ELR (cell line): ENCODE measurements at regions not wholly inside any gene's neighbourhood (a gene's known extent, or its start where the extent isn't known, plus 50 kb on each side); places are given as distances from the start of the nearest gene placed in this dataset.
"Not testable (repeated sequence)": the region's sequence is repeated elsewhere in the genome, so short reads cannot be mapped to it uniquely, and the experiment has no call there.

Experiments used
- DNase-seq: peaks from one replicate; pipeline ENCODE4 v3.0.0-alpha.2; 2015; ENCODE audit warnings: low read depth

DNA sequence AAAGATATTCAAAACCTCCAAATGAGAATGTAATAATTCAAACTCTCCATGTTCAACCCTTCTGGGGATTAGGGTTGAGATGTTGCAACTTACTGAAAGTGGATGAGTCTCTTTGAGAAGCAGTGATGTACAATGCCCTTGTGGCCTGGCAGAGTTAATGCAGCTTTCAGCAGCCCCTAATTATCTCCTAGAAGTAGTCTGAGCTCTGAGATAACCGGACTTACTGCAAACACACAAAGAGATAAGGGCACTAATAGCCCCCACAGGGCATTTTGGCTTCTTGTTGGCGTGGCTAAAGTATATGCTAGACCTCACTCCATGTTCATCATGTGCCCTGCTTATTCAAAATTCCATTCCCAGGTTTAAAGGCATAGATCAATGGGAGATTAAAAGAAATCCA is 404.7 kb downstream of the NEBL start:
- DNase-seq, result no peak

DNA sequence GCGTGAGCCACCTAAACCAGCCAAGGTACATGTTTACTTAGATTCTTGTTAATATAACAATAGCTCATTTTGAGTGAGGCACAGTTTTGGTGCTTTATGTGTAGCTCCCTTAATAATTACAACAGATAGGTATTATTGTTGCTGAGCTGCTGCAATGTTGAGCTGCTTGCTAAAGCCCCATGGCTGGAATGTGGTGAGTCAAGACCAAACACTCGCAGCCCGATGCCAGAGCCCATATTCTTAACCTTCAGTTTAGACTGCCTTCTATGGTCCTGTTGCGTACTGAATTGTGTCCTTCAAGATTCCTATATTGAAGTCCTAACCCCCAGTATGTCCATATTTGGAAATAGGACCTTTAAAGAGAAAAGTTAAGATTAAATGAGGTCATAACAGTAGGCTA is 407.1 kb downstream of the NEBL start:
- DNase-seq, result no peak

DNA sequence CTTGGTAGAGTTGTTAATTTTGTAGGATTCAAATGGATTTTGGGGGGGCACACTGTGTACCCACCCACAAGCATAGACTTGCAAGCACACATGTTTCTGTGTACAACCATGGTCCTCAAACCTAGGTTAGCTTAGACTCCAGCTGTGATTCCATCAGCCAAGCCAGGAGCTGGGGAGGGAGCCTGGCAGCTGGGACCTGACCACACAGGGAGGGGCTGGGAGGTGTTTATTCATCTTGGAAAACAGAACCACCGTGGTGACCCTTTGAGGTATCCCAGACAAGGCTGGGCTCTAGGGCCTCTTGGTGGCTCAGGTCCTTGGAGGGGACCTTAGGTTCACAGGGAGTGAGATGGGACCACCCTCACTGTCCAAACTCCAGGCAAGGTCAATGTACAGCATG is 410.3 kb downstream of the NEBL start:
- no peak for DNase-seq

DNA sequence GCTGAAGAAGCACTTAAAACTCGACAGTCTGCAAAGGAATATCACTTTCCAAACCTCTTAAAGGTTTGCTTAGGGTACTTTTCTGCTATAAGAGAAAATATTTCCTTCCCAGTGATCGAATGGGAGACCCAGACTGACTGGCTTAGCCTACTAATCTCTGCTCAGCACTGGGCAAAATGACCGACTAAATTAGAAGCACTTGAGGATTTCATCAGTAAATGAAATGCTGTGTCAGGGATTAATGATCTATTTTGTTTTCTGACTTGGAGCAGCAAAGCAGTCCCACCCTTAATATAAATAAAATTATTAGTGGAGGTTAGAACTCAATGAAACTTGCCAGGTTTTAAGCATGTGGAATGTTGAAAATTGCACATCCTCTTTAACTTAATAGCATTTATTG is 411.6 kb downstream of the NEBL start:
- no peak for DNase-seq

DNA sequence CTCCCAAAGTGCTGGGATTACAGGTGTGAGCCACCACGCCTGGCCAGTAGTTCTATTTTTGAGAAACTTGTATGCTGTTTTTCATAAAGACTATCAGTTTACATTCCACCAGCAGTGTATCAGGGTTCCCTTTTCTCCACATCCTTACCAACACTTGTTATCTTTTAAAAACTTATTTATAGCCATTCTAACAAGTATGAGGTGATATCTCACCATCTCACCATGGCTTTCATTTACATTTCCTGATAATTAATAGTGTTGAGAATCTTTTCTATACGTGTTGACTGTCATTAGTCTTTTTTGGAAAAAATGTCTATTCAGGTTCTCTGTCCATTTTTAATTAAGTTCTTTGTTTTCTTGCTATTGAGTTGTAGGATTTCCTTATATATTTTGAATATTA is 416.1 kb downstream of the NEBL start:
- no peak for DNase-seq

DNA sequence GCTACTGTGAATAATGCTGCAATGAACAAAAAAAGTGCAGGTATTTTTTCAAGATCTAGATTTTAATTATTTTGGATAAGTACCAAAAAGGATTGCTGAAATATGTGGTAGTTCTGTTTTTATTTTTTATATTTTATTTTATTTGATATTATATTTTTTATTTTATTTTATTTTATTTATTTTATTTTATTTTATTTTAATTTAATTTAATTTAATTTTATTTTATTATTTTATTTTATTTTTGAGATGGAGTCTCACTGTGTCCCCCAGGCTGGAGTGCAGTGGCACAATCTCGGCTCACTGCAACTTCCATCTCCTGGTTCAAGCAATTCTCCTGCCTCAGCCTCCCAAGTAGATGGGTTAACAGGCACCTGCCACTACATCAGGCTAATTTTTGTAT is 416.5 kb downstream of the NEBL start:
- not testable (repeated sequence) for DNase-seq

DNA sequence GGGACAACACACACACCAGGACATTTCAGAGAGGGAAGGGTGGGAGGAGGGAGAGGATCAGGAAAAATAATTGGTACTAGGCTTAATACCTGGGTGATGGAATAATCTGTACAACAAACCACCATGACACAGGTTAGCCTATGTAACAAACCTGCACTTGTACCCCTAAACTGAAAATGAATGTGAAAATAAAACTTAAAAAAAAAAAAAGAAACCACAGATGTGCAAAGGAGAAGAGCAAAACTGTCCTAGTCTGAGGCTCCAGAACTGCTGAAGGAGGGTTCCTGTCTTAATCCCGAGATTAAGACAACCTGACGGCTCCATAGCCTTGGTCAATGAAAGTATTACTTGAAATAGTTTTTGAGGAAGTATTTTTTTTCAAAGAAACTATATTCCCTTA is 423.0 kb downstream of the NEBL start:
- no peak for DNase-seq

DNA sequence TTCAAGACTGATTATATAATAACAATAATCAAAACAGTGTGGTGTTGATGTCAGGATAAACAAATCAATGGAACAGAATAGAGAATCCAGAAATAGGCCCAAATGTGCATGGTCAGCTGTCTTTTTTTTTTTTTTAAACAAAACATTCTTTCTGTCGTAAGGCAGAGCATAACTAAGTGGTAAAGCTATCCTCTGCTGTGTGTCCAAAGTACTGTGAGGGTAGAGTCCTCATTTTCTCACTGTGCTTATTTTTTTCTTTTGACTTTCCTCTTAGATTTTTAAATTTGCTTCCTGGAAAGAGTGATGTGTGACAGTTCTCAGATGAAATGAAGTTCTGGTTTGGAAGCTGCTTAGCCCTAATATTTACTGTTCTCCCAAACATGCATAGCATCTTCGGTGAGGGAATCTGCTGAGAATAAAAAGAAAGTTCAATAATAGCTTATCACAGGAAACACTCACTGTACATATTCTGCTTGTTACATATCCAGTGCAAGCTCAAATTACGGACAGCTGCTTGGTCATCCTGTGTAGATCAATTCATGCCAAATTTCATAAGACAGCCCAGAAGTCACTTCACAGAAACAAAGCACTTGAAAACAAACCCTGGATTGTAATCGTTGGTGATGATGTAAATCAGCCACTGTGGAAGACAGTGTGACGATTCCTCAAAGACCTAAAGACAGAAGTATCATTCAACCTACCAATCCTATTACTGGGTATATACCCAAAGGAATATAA is 423.9 kb downstream of the NEBL start:
- no peak for DNase-seq

DNA sequence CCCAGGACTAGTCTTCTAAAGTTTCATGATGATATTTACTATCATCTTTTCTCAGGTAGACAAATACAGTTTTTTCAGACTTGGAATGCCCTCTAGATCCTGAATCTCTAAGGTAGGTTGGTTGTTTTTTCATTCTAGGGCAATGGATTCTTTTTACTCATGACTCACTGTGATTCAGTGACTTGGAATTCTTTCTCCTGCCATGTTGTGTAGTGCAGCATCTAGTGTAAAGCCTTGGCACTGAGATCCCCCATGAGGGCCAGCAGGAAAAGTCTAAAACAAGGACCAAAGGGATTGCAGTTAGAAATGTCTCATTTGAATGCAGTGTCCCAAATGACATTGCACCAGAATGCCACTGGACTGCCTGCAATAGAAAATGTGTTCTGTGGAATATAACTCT is 430.4 kb downstream of the NEBL start:
- peak; percentile 0 for DNase-seq

DNA sequence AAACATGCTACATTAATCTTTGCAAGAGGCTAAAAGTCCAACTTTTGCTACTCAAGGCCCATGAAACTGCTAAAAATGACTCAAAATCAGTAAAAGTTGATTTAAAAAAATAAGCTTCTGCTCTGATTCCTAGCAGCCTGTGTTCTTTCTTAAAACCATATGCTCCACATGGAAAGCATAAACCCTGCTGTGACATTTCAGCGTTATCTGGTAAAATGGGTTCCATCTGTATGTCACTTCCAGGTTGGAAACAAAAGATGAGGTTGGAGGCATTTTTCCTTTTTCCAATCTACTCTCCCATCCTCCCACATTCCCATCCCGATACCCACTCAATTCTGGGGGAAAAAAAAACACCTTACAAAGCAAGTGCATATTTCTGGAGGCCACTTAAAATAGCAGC is 439.5 kb downstream of the NEBL start:
- no peak for DNase-seq

DNA sequence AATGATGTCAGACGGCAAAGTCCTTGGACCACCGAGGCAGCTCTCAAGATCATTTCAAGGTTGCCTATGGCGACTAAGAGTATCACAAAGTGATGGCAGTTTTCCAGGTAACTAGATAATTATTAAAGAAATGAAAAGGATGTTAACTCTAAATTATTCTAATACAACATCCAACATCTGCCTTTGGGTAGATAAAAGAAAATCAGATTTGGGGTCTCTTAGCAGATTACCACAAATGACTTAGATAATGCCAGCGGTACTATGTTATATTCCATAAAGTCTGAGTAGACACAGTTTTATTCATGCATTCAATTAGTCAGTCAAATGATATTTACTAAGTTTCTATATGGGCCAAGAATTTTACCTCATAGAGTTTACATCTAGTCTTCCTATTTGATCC is 441.3 kb downstream of the NEBL start:
- no peak for DNase-seq

DNA sequence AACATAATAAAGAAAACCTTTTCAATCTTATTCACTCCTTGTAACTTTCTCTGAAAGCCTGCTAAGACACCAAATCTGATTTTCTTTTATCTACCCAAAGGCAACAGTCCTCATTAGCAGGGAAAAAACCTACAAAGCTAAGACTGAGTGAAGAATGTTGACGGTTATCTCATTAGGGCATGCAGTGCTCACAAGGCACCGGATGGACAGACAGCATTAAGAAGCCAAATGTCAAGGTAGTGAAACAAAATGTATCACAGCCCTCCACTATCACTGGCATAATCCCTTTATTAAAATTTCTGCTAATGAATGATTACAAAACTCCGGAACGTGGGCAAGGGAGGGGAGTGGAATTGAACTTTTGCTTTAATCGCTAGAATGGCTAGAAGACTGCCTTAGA is 442.8 kb downstream of the NEBL start:
- DNase-seq, result no peak

DNA sequence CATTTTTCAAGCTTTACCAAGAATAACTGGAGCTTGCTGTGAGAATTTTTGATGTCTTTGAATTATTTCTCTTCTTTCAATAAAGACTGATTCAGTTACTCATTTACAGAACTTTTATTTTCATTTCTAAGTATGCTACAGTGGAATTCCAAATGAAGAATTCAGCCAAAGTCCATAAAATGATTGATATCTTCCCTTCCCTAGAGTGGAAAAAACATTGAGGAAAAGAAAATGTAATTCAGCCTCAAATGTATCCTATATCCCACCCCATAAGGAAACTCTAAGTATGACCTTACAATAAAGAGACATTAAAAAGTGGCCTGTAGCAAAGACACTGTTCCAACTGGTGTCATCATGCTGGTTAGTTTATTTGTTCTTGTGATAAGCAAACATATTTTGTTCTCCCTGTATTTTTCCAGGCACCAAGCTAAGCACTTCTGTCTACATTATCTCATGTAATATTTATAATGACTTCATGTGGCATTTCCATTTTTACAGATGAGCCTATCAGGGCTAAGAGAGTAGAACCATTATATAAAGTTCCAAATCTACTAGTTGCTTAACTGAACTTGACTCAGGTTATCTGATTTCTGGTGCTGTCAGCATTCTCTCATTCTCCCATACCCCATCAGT is 450.4 kb downstream of the NEBL start:
- no peak for DNase-seq

DNA sequence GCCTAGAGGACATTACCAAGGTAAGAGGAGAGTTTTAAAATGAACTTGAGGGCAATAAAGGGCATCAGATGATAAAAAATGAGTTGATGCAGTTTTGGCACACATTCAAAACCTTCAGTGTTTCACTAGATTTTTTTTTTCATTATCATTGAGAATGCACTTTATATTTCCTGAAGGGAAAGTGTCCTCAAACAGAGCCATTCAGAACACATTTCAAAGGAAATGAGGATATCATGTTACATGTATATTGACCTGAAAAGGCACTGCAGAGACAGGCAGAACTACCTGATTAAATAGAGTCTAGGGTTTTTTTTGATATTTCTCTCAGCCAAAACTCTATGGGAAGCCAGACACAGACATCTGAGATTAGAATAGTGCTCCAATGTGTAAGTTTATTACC is 454.0 kb downstream of the NEBL start:
- no peak for DNase-seq

DNA sequence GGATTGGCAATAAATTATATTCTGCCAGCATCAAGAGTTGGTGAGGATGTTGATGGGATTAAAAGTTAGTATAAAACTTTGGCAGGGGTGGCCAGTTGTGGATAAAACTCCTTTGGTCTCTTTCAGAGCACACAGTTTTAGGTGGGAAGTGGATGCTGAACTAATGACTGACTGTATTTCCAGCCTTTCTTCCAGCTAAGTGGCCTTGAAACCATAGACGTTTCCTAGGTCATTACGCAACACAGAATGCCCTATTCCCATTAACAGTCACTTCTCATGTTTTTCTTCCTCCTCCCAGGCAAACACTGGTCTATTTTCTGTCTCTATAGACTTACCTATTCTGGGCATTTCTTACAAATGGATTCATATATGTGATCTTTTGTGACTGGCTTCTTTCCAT is 467.4 kb downstream of the NEBL start:
- DNase-seq, result no peak

DNA sequence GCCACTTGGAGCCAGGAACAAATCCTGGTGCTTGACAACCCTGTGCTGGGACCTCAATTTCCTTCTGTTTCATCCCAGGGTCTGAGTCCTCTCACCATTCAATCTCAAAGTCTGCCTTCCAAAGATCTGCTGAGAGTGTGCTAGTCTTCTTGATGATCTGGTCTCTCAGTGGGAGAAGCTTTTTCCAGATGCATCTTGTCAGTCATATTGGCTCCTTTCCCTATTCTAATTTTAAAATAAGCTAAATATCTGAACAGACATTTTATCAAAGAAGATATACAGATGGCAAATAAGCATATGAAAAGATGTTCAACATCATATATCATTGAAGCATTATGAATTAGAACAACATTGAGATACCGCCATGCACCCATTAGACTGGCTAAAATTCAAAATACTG is 469.3 kb downstream of the NEBL start:
- no peak for DNase-seq

DNA sequence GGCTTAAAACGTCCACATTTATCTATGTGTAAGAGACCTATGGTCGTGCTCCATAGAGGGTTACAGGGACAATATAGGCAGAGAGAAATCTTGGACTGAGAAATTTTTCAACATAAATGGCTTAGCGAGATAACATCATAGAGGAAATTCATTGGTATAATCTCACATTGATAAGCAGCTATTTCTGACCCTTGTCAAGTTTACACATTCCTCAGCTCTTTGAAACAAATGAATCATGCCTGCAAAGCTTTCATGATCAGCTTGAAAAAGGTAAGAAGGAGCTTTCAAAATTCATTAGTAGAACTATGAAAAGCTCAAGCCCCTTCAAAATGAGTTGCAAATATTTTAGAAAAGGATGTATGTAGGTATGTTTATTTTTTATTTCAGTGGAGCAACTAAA is 478.8 kb downstream of the NEBL start:
- DNase-seq, result no peak

DNA sequence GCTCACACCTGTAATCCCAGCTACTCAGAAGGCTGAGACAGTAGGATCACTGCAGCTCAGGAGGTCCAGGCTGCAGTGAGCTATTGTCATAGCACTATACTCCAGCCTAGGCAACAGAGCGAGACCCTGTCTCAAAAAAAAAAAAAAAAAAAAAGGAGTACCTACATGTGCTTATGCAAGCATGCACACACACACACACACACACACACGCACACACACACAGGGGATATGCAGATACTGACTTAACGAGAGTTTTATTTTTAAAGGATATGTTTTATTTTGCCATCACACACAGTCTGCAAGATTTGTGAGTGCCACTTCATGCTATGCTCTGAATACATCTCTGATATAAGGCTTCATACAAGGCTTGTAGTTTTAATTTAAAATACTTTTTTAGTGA is 479.3 kb downstream of the NEBL start:
- DNase-seq, result no peak

DNA sequence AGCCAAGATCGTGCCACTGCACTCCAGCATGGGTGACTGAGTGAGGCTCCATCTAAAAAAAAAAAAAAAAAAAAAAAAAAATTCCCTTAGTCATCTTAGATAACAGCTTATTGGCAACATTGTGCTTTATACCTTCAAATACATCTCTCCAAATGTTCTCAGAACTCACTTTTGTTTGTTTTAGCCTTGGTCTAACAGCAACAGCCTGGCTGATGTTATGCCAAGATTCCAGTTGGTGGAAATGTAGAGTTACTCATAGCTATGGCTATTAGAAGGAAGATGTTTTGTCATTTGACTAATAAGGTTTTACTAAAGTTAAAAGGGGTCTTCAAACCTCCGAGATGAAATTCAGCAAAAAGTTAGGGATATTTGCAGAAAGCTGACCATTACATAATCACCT is 481.4 kb downstream of the NEBL start:
- DNase-seq, result no peak

DNA sequence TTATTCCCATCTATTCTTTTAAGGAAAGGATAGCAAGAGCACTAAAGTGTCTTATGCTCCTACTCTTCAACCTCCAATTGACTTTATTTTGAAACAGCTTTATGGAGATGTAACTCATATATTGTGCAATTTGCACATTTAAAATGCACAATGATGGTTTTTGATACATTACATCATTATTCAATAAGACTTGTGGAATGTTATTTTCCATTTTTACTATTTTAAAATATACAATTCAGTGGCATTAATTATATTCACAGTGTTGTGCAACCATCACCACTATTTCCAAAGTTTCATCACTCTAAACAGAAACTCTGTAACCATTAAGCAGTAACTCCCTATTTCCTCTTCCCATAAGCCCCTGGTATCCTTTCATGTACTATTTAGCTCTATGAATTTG is 489.8 kb downstream of the NEBL start:
- DNase-seq, result no peak

DNA sequence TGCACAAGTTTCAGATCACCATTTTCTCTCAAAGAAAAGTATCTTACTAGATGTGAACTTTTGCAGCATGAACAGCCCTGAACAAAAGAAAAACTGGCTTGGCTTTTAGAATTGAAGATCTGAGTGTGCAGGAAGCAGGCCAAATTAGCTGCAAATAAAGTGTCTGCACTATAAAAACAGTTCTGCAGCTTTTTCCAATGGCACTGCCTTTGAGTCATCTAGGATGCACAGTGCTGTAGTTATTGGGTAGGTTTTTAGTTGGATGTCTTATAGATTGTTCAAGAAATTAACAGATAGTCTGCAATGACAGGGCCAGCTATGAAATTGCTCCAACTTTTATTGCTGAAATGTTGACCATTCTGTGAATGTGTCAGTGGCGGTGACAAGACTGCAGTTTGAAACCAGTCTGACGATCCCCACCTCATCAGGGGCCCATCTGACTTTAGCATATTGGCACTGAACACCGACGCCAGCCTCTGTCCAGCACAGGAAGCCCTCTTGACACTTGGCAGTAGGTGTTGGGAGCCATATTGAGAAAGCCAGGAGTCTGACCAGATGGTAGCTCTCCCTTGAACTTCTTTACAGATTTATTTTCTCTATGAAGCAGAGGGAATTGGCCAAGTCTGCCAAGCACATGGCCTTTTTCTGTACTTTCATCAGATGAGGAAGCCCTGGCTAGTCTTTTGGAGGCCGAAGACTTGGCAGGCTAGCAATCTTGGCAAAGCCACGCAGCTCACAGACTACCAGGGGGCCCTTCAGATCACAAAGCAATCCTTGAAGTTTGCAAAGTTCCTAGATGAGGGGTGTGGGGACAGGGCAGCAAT is 490.6 kb downstream of the NEBL start:
- no peak for DNase-seq

DNA sequence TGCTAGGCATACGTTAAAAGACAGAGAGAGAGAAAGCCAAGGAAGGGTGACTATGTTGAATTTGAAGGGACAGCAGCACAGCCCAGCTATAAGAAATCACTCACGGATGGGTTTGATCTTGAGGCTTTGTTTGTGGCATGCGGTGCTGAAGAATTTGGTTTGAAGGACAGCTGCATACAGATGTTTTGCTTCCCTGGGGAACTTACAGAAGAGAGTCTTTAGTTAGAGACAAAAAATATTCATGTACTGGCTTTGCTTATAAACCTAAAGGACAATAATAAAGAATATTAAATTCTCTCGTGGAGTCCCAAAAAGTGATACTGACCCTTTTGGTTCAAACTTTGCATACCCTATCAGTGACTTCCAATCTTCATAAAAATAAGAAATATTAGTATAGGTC is 491.4 kb downstream of the NEBL start:
- no peak for DNase-seq

DNA sequence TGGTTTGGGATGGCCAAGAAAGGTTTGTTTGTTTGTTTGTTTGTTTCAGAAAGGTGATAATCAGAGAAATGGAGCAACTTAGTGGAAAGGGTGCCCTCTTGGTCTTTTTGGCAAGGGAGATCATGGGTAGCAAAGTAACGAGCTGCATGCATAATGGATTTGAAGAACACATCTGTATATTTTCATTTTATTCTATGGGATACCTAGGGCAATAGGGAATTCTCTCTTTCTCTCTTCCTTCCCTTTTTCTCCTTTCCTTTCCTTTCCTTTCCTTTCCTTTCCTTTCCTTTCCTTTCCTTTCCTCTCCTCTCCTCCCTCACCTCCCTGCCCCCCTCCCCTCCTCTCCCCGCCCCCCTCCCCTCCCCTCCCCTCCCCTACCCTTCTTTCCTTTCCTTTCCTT is 492.1 kb downstream of the NEBL start:
- no peak for DNase-seq
